ENCODE measurements at regions not wholly inside any gene's neighbourhood (a gene's known extent, or its start where the extent isn't known, plus 50 kb on each side); places are given as distances from the start of the nearest gene placed in this dataset.

- no peak overlapping the region for H3K4me3 ChIP-seq (ENCODE audit: extremely low read depth, insufficient read depth, low read length, poor library complexity, severe bottlenecking)
- WGBS, 2 experiments (ENCODE audit: insufficient coverage in 2 of 2): 100% methylated on average over 2 of the region's 3 CpGs; no CpG with 5 or more reads in 1 of the 2 experiments
- H3K9me3 ChIP-seq (ENCODE audit: control insufficient read depth, low read length): no peaks in the 10 kb centered on the region
- H3K4me1 ChIP-seq (ENCODE audit: control insufficient read depth, insufficient read depth, low read length, poor library complexity, severe bottlenecking): no peaks in the 10 kb centered on the region
- H3K36me3 ChIP-seq (ENCODE audit: control insufficient read depth, insufficient read depth, low read length): no peaks in the 10 kb centered on the region
- no peak overlapping the region for H3K27ac ChIP-seq (ENCODE audit: low read depth, low read length, severe bottlenecking)
Observed at GRCh38 chr13:109859898-109860297, 73.5 kb upstream of the IRS2 start.

- Histone ChIP-seq H3K4me3 (ENCODE audit: extremely low read depth, insufficient read depth, low read length, poor library complexity, severe bottlenecking) (no peak overlapping the region), H3K36me3 (ENCODE audit: control insufficient read depth, insufficient read depth, low read length) (no peaks in the 10 kb centered on the region), H3K9me3 (ENCODE audit: control insufficient read depth, low read length) (no peaks in the 10 kb centered on the region), H3K4me1 (ENCODE audit: control insufficient read depth, insufficient read depth, low read length, poor library complexity, severe bottlenecking) (no peaks in the 10 kb centered on the region), H3K27ac (ENCODE audit: low read depth, low read length, severe bottlenecking) (no peak overlapping the region)
- 81 to 84% methylated on average over 5 to 7 of the region's 8 CpGs for WGBS, 2 experiments (ENCODE audit: insufficient coverage in 2 of 2)
Observed at GRCh38 chr13:109859216-109859835, 72.9 kb upstream of the IRS2 start.

- H3K9me3 ChIP-seq (ENCODE audit: control insufficient read depth, low read length): no peaks in the 10 kb centered on the region
- no peaks in the 10 kb centered on the region for H3K4me1 ChIP-seq (ENCODE audit: control insufficient read depth, insufficient read depth, low read length, poor library complexity, severe bottlenecking)
- no peak overlapping the region for H3K27ac ChIP-seq (ENCODE audit: low read depth, low read length, severe bottlenecking)
- WGBS, 2 experiments (ENCODE audit: insufficient coverage in 2 of 2): 96 to 97% methylated on average over 6 of the region's 7 CpGs
- H3K4me3 ChIP-seq (ENCODE audit: extremely low read depth, insufficient read depth, low read length, poor library complexity, severe bottlenecking): no peak overlapping the region
- H3K36me3 ChIP-seq (ENCODE audit: control insufficient read depth, insufficient read depth, low read length): no peaks in the 10 kb centered on the region
Observed at GRCh38 chr13:109858319-109858718, 71.9 kb upstream of the IRS2 start.

- Histone ChIP-seq H3K9me3 (ENCODE audit: control insufficient read depth, low read length) (no peaks in the 10 kb centered on the region), H3K36me3 (ENCODE audit: control insufficient read depth, insufficient read depth, low read length) (no peaks in the 10 kb centered on the region), H3K4me3 (ENCODE audit: extremely low read depth, insufficient read depth, low read length, poor library complexity, severe bottlenecking) (no peak overlapping the region), H3K27ac (ENCODE audit: low read depth, low read length, severe bottlenecking) (no peak overlapping the region), H3K4me1 (ENCODE audit: control insufficient read depth, insufficient read depth, low read length, poor library complexity, severe bottlenecking) (no peaks in the 10 kb centered on the region)
- 70 to 89% methylated on average over 3 to 4 of the region's 7 CpGs for whole genome bisulfite sequencing, 2 experiments (ENCODE audit: insufficient coverage in 2 of 2)
Observed at GRCh38 chr13:109857803-109858202, 71.4 kb upstream of the IRS2 start.

GRCh38 chr13:109857325-109857724 is 70.9 kb upstream of the IRS2 start:
- Histone ChIP-seq H3K27ac (ENCODE audit: low read depth, low read length, severe bottlenecking) (no peak overlapping the region), H3K36me3 (ENCODE audit: control insufficient read depth, insufficient read depth, low read length) (no peaks in the 10 kb centered on the region), H3K4me3 (ENCODE audit: extremely low read depth, insufficient read depth, low read length, poor library complexity, severe bottlenecking) (no peak overlapping the region), H3K9me3 (ENCODE audit: control insufficient read depth, low read length) (no peaks in the 10 kb centered on the region), H3K4me1 (ENCODE audit: control insufficient read depth, insufficient read depth, low read length, poor library complexity, severe bottlenecking) (no peaks in the 10 kb centered on the region)
- 77 to 82% methylated on average over 5 of the region's 5 CpGs for WGBS, 2 experiments (ENCODE audit: insufficient coverage in 2 of 2)

- H3K4me3 ChIP-seq (ENCODE audit: extremely low read depth, insufficient read depth, low read length, poor library complexity, severe bottlenecking): no peak overlapping the region
- 83 to 91% methylated on average over 3 of the region's 4 CpGs for WGBS, 2 experiments (ENCODE audit: insufficient coverage in 2 of 2)
- no peak overlapping the region for H3K27ac ChIP-seq (ENCODE audit: low read depth, low read length, severe bottlenecking)
- H3K36me3 ChIP-seq (ENCODE audit: control insufficient read depth, insufficient read depth, low read length): no peaks in the 10 kb centered on the region
- no peaks in the 10 kb centered on the region for H3K9me3 ChIP-seq (ENCODE audit: control insufficient read depth, low read length)
- no peaks in the 10 kb centered on the region for H3K4me1 ChIP-seq (ENCODE audit: control insufficient read depth, insufficient read depth, low read length, poor library complexity, severe bottlenecking)
Observed at GRCh38 chr13:109856350-109856749, 70.0 kb upstream of the IRS2 start.

- Histone ChIP-seq H3K4me1 (ENCODE audit: control insufficient read depth, insufficient read depth, low read length, poor library complexity, severe bottlenecking) (no peaks in the 10 kb centered on the region), H3K9me3 (ENCODE audit: control insufficient read depth, low read length) (no peaks in the 10 kb centered on the region)
- 97 to 98% methylated on average over 3 of the region's 5 CpGs for WGBS, 2 experiments (ENCODE audit: insufficient coverage in 2 of 2)
Observed at GRCh38 chr13:109853153-109853552, 66.8 kb upstream of the IRS2 start.

GRCh38 chr13:109846185-109846584 is 59.8 kb upstream of the IRS2 start:
- Histone ChIP-seq H3K4me3 (ENCODE audit: extremely low read depth, insufficient read depth, low read length, poor library complexity, severe bottlenecking) (no peak overlapping the region), H3K4me1 (ENCODE audit: control insufficient read depth, insufficient read depth, low read length, poor library complexity, severe bottlenecking) (no peaks in the 10 kb centered on the region), H3K36me3 (ENCODE audit: control insufficient read depth, insufficient read depth, low read length) (no peaks in the 10 kb centered on the region), H3K9me3 (ENCODE audit: control insufficient read depth, low read length) (no peaks in the 10 kb centered on the region), H3K27ac (ENCODE audit: low read depth, low read length, severe bottlenecking) (no peak overlapping the region)
- 91 to 92% methylated on average over 4 of the region's 4 CpGs for WGBS, 2 experiments (ENCODE audit: insufficient coverage in 2 of 2)

More at GRCh38 chr13:109853153-109853552, 66.8 kb upstream of the IRS2 start:
- Histone ChIP-seq H3K27ac (ENCODE audit: low read depth, low read length, severe bottlenecking) (no peak overlapping the region), H3K36me3 (ENCODE audit: control insufficient read depth, insufficient read depth, low read length) (no peaks in the 10 kb centered on the region), H3K4me3 (ENCODE audit: extremely low read depth, insufficient read depth, low read length, poor library complexity, severe bottlenecking) (no peak overlapping the region)

- WGBS, 2 experiments (ENCODE audit: insufficient coverage in 2 of 2): 91 to 97% methylated on average over 6 to 9 of the region's 9 CpGs
- Histone ChIP-seq H3K4me1 (ENCODE audit: control insufficient read depth, insufficient read depth, low read length, poor library complexity, severe bottlenecking) (peaks cover 11% of the 10 kb centered on the region), H3K36me3 (ENCODE audit: control insufficient read depth, insufficient read depth, low read length) (no peaks in the 10 kb centered on the region), H3K27ac (ENCODE audit: low read depth, low read length, severe bottlenecking) (no peak overlapping the region), H3K4me3 (ENCODE audit: extremely low read depth, insufficient read depth, low read length, poor library complexity, severe bottlenecking) (no peak overlapping the region), H3K9me3 (ENCODE audit: control insufficient read depth, low read length) (no peaks in the 10 kb centered on the region)
Observed at GRCh38 chr13:109844396-109844795, 58.0 kb upstream of the IRS2 start.

GRCh38 chr13:109843695-109844094 is 57.3 kb upstream of the IRS2 start:
- 96% methylated on average over 6 to 7 of the region's 8 CpGs for WGBS, 2 experiments (ENCODE audit: insufficient coverage in 2 of 2)

GRCh38 chr13:109842212-109842920 is 56.0 kb upstream of the IRS2 start:
- H3K4me3 ChIP-seq (ENCODE audit: extremely low read depth, insufficient read depth, low read length, poor library complexity, severe bottlenecking): no peak overlapping the region

More at GRCh38 chr13:109843695-109844094, 57.3 kb upstream of the IRS2 start:
- H3K9me3 ChIP-seq (ENCODE audit: control insufficient read depth, low read length): no peaks in the 10 kb centered on the region
- H3K36me3 ChIP-seq (ENCODE audit: control insufficient read depth, insufficient read depth, low read length): no peaks in the 10 kb centered on the region
- H3K4me1 ChIP-seq (ENCODE audit: control insufficient read depth, insufficient read depth, low read length, poor library complexity, severe bottlenecking): peaks cover 17% of the 10 kb centered on the region
- H3K27ac ChIP-seq (ENCODE audit: low read depth, low read length, severe bottlenecking): no peak overlapping the region
- H3K4me3 ChIP-seq (ENCODE audit: extremely low read depth, insufficient read depth, low read length, poor library complexity, severe bottlenecking): no peak overlapping the region

More at GRCh38 chr13:109842212-109842920, 56.0 kb upstream of the IRS2 start:
- peaks cover 17% of the 10 kb centered on the region for H3K4me1 ChIP-seq (ENCODE audit: control insufficient read depth, insufficient read depth, low read length, poor library complexity, severe bottlenecking)
- H3K36me3 ChIP-seq (ENCODE audit: control insufficient read depth, insufficient read depth, low read length): no peaks in the 10 kb centered on the region
- H3K27ac ChIP-seq (ENCODE audit: low read depth, low read length, severe bottlenecking): no peak overlapping the region
- H3K9me3 ChIP-seq (ENCODE audit: control insufficient read depth, low read length): no peaks in the 10 kb centered on the region
- 90 to 92% methylated on average over 2 to 5 of the region's 6 CpGs for WGBS, 2 experiments (ENCODE audit: insufficient coverage in 2 of 2)

All from mesodermal cell (in vitro differentiated cells).